ENCODE measurements at regions not wholly inside any gene's neighbourhood (a gene's known extent, or its start where the extent isn't known, plus 50 kb on each side); places are given as distances from the start of the nearest gene placed in this dataset.

- no peak overlapping the region for H3K27ac Mint-ChIP-seq
- H3K4me1 Mint-ChIP-seq, result no peaks in the 10 kb centered on the region
- WGBS (ENCODE audit: insufficient coverage), result no CpG with 5 or more reads among the region's 2 CpGs
- Histone ChIP-seq H3K36me3 (replicated peaks in 1 of 2; ENCODE audit: control insufficient read depth in 1 of 2, insufficient read depth in 2 of 2, low read length in 2 of 2) (no peaks in the 10 kb centered on the region), H3K4me3 (replicated peaks in 1 of 3; ENCODE audit: low read depth in 2 of 3, low read length in 3 of 3) (no peak overlapping the region), H3K9ac (ENCODE audit: insufficient read depth, low read length, poor library complexity, severe bottlenecking) (no peak overlapping the region), H2AFZ (ENCODE audit: insufficient read depth, low read depth, low read length, poor library complexity, severe bottlenecking) (no peak overlapping the region), H3K79me2 (ENCODE audit: insufficient read depth, low read length) (no peaks in the 10 kb centered on the region), H3K4me2 (replicated peaks; ENCODE audit: extremely low read depth, low read length, poor library complexity, severe bottlenecking) (no peak overlapping the region), H4K20me1 (ENCODE audit: insufficient read depth, low read length) (no peaks in the 10 kb centered on the region), H3K9me3 (replicated peaks in 1 of 2; ENCODE audit: control insufficient read depth in 1 of 2, insufficient read depth in 1 of 2, low read length in 2 of 2) (no peaks in the 10 kb centered on the region), H3K4me1 (ENCODE audit: control insufficient read depth in 1 of 2, insufficient read depth in 2 of 2, low read length in 2 of 2) (no peaks in the 10 kb centered on the region), H3K27me3 (ENCODE audit: control insufficient read depth in 2 of 2, insufficient read depth in 2 of 2, low read length in 2 of 2) (no peaks in the 10 kb centered on the region), H3K27ac (ENCODE audit: low read depth in 1 of 2, low read length in 2 of 2) (no peak overlapping the region)
- TF ChIP-seq CTCF (IDR thresholded peaks at IDR 0.05), result no peak
- H3K9me3 Mint-ChIP-seq, result peaks cover 0 to 3% (median 0%) of the 10 kb centered on the region in 7 donors
- H3K36me3 Mint-ChIP-seq, result no peaks in the 10 kb centered on the region
- DNase-seq, result no peak
- no peak overlapping the region for H3K4me3 Mint-ChIP-seq
- intact Hi-C loops (cut with micrococcal nuclease), result no loop called here
- no peaks in the 10 kb centered on the region for H3K27me3 Mint-ChIP-seq (ENCODE audit: low read depth in 3 of 3)
Observed at GRCh38 chr11:36890121-36890679, 292.2 kb upstream of the RAG2 start.

GRCh38 chr11:36885154-36885553, 287.1 kb upstream of the RAG2 start:
- no peak overlapping the region for H3K4me3 ChIP-seq (replicated peaks in 1 of 3; ENCODE audit: low read depth in 2 of 3, low read length in 3 of 3)
- H4K20me1 ChIP-seq (ENCODE audit: insufficient read depth, low read length), result no peaks in the 10 kb centered on the region
- Mint-ChIP-seq H3K27ac (no peak overlapping the region), H3K9me3 (peaks cover 0 to 14% (median 6%) of the 10 kb centered on the region in 7 donors), H3K4me3 (no peak overlapping the region), H3K27me3 (ENCODE audit: low read depth in 3 of 3) (peaks cover 0 to 1% (median 0%) of the 10 kb centered on the region in 3 donors), H3K4me1 (no peaks in the 10 kb centered on the region), H3K36me3 (no peaks in the 10 kb centered on the region)
- no peaks in the 10 kb centered on the region for H3K79me2 ChIP-seq (ENCODE audit: insufficient read depth, low read length)
- WGBS (ENCODE audit: insufficient coverage), result 100% methylated on average over 3 of the region's 3 CpGs
- no peaks in the 10 kb centered on the region for H3K36me3 ChIP-seq (replicated peaks in 1 of 2; ENCODE audit: control insufficient read depth in 1 of 2, insufficient read depth in 2 of 2, low read length in 2 of 2)
- H3K9ac ChIP-seq (ENCODE audit: insufficient read depth, low read length, poor library complexity, severe bottlenecking), result no peak overlapping the region
- no peaks in the 10 kb centered on the region for H3K27me3 ChIP-seq (ENCODE audit: control insufficient read depth in 2 of 2, insufficient read depth in 2 of 2, low read length in 2 of 2)
- no peak overlapping the region for H2AFZ ChIP-seq (ENCODE audit: insufficient read depth, low read depth, low read length, poor library complexity, severe bottlenecking)
- no peak overlapping the region for H3K4me2 ChIP-seq (replicated peaks; ENCODE audit: extremely low read depth, low read length, poor library complexity, severe bottlenecking)
- peaks cover 10 to 11% of the 10 kb centered on the region in 2 donors for H3K9me3 ChIP-seq (replicated peaks in 1 of 2; ENCODE audit: control insufficient read depth in 1 of 2, insufficient read depth in 1 of 2, low read length in 2 of 2)
- no peak for DNase-seq
- no peaks in the 10 kb centered on the region for H3K4me1 ChIP-seq (ENCODE audit: control insufficient read depth in 1 of 2, insufficient read depth in 2 of 2, low read length in 2 of 2)
- H3K27ac ChIP-seq (ENCODE audit: low read depth in 1 of 2, low read length in 2 of 2), result no peak overlapping the region
- no peak for TF ChIP-seq CTCF (IDR thresholded peaks at IDR 0.05)
- intact Hi-C loops (cut with micrococcal nuclease), result no loop called here
